ENCODE measurements at regions not wholly inside any gene's neighbourhood (a gene's known extent, or its start where the extent isn't known, plus 50 kb on each side); places are given as distances from the start of the nearest gene placed in this dataset.

GRCh38 chr12:126558219-126558618 is 1493.0 kb downstream of the AACS start:
- no peak for DNase-seq

GRCh38 chr12:126558810-126559209 is 1493.6 kb downstream of the AACS start:
- DNase-seq, result no peak

- DNase-seq, result no peak
Observed at GRCh38 chr12:126567016-126567415, 1501.8 kb downstream of the AACS start.

- no peak for DNase-seq
Observed at GRCh38 chr12:126569706-126570105, 1504.5 kb downstream of the AACS start.

GRCh38 chr12:126570566-126570965 is 1505.3 kb downstream of the AACS start:
- no peak for DNase-seq

GRCh38 chr12:126572170-126572569 is 1506.9 kb downstream of the AACS start:
- no peak for DNase-seq

- no peak for DNase-seq
Observed at GRCh38 chr12:126581655-126582054, 1516.4 kb downstream of the AACS start.

- no peak for DNase-seq
Observed at GRCh38 chr12:126582231-126582630, 1517.0 kb downstream of the AACS start.

- DNase-seq, result peak in 1 of 2 donors; percentile 10
Observed at GRCh38 chr12:126588586-126589249, 1523.5 kb downstream of the AACS start.

- DNase-seq, result no peak
Observed at GRCh38 chr12:126591533-126591932, 1526.3 kb downstream of the AACS start.

GRCh38 chr12:126601184-126602170 is 1536.2 kb downstream of the AACS start:
- no peak for DNase-seq

- no peak for DNase-seq
Observed at GRCh38 chr12:126602612-126603011, 1537.4 kb downstream of the AACS start.

- no peak for DNase-seq
Observed at GRCh38 chr12:126607157-126607556, 1541.9 kb downstream of the AACS start.

GRCh38 chr12:126607867-126608266 is 1542.6 kb downstream of the AACS start:
- DNase-seq, result no peak

GRCh38 chr12:126608607-126609175 is 1543.5 kb downstream of the AACS start:
- no peak for DNase-seq

- no peak for DNase-seq
Observed at GRCh38 chr12:126616441-126616840, 1551.2 kb downstream of the AACS start.

- no peak for DNase-seq
Observed at GRCh38 chr12:126617312-126617711, 1552.1 kb downstream of the AACS start.

- no peak for DNase-seq
Observed at GRCh38 chr12:126627596-126627995, 1562.4 kb downstream of the AACS start.

- DNase-seq, result no peak
Observed at GRCh38 chr12:126636821-126637220, 1571.6 kb downstream of the AACS start.

- no peak for DNase-seq
Observed at GRCh38 chr12:126644236-126645020, 1579.2 kb downstream of the AACS start.

- no peak for DNase-seq
Observed at GRCh38 chr12:126648074-126648473, 1582.8 kb downstream of the AACS start.

- no peak for DNase-seq
Observed at GRCh38 chr12:126651133-126651532, 1585.9 kb downstream of the AACS start.

Data from CD4-positive, alpha-beta T cell treated with Interleukin-4 for 1 hour (primary cell).